DOHH2 (cell line): ENCODE measurements at regions not wholly inside any gene's neighbourhood (a gene's known extent, or its start where the extent isn't known, plus 50 kb on each side); places are given as distances from the start of the nearest gene placed in this dataset.

Source experiments
- CTCF ChIP-seq: fragments of 200-600 bp; sonication (generic); IDR thresholded peaks from one replicate; pipeline ENCODE4 v1.5.1; 2014; ENCODE audit warnings: antibody characterized with exemption, mild to moderate bottlenecking, low read depth, low read length; ENCODE audit not compliant: poor library complexity, severe bottlenecking
- EZH2phosphoT487 ChIP-seq: fragments of 200-600 bp; sonication (generic); IDR thresholded peaks from 2 replicates; pipeline ENCODE4 v1.6.1; 2017; ENCODE audit warnings: borderline replicate concordance, mild to moderate bottlenecking, antibody characterized with exemption, low read length, moderate library complexity, mixed read lengths

- TF ChIP-seq CTCF, result no peak
- no peak for TF ChIP-seq EZH2phosphoT487
Measured at GRCh38 chr5:112064956-112065355, 308.0 kb upstream of the NREP start.
